Retinal pigment epithelial cell (primary cell): ENCODE measurements at regions not wholly inside any gene's neighbourhood (a gene's known extent, or its start where the extent isn't known, plus 50 kb on each side); places are given as distances from the start of the nearest gene placed in this dataset.

Source experiments
- DNase-seq: peaks from one replicate; pipeline ENCODE4 v3.0.0-alpha.2; 2010; ENCODE audit warnings: low read depth
- H3K4me3 ChIP-seq: 2 replicates; pipeline ENCODE4 v1.5.1; 2011; ENCODE audit warnings: mild to moderate bottlenecking, low read length, control low read depth, moderate library complexity
- TF ChIP-seq, protein P1 (sequence below): conservative IDR thresholded peaks from 2 replicates; pipeline ENCODE4 v1.5.1; 2011; ENCODE audit warnings: low read depth, low read length, control low read depth, inconsistent platforms

- TF ChIP-seq, protein P1, sequence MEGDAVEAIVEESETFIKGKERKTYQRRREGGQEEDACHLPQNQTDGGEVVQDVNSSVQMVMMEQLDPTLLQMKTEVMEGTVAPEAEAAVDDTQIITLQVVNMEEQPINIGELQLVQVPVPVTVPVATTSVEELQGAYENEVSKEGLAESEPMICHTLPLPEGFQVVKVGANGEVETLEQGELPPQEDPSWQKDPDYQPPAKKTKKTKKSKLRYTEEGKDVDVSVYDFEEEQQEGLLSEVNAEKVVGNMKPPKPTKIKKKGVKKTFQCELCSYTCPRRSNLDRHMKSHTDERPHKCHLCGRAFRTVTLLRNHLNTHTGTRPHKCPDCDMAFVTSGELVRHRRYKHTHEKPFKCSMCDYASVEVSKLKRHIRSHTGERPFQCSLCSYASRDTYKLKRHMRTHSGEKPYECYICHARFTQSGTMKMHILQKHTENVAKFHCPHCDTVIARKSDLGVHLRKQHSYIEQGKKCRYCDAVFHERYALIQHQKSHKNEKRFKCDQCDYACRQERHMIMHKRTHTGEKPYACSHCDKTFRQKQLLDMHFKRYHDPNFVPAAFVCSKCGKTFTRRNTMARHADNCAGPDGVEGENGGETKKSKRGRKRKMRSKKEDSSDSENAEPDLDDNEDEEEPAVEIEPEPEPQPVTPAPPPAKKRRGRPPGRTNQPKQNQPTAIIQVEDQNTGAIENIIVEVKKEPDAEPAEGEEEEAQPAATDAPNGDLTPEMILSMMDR: no peak
- no peak overlapping the region for H3K4me3 ChIP-seq
- no peak for DNase-seq
Observed at GRCh38 chr12:91529829-91530228, 347.2 kb upstream of the DCN start.

- DNase-seq: no peak
- TF ChIP-seq, protein P1: no peak
- no peak overlapping the region for H3K4me3 ChIP-seq
Observed at GRCh38 chr12:91523831-91524230, 341.2 kb upstream of the DCN start.

- DNase-seq: no peak
- no peak overlapping the region for H3K4me3 ChIP-seq
- TF ChIP-seq, protein P1: no peak
Observed at GRCh38 chr12:91516695-91517047, 334.1 kb upstream of the DCN start.

DNA sequence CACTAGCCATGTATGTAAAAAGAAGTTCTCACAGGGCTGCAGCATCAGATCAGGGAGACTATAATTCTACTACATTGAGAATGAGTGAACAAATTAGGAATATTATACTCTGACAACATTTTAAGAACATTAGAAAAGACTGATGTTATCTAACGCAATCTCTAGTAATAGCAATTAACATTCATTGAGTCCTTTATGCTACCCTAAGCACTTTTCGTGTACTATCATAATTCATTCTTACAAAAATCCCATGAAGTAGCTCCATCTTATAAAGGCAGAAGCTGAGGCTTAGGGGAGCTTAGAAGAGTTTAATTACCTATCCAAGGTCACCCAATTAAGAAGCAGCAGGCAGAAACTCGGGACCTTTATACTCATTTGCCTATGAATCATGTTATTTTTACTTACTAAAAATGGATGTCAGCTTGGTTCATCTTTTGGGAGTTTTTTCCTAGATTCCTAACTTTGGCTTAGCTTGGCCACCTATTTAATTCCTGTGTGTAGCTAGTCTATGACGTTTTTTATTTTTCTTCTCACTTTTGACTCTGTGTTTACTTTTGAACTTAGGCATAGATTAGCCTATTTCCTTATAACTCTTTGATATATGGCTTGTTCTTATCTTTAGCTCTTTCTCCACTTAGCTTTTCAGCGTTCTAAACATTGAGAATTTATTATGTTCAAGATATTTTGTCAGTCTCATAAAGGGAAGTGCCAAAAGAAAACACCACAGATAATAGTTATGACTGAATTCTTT lies 333.5 kb upstream of the DCN start:
- no peak for DNase-seq
- no peak overlapping the region for H3K4me3 ChIP-seq
- TF ChIP-seq, protein P1: no peak

GRCh38 chr12:91513313-91513712 lies 330.7 kb upstream of the DCN start:
- no peak overlapping the region for H3K4me3 ChIP-seq
- TF ChIP-seq, protein P1: no peak
- no peak for DNase-seq

- TF ChIP-seq, protein P1: no peak
Observed at GRCh38 chr12:91511795-91512420, 329.3 kb upstream of the DCN start.

DNA sequence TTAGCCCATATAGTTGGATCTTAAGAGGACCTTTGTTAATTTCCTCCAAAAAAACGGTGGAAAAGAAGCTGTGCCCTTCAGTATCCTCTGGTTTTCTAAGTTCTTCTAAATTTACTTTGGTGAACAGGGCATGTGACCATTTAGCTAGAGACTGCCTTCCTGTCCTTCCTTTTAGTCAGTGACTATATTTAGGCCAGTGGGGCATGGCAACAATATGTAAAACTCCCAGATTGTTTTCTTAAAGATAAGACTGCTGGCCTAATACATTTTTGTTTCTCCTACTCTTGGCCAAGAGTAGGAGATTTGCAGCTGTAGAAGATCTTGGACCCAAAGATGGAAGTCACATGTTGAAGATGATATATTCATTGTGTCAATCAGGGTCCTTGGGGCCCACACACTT lies 325.1 kb upstream of the DCN start:
- TF ChIP-seq, protein P1: no peak
- H3K4me3 ChIP-seq: no peak overlapping the region
- no peak for DNase-seq

More at GRCh38 chr12:91511795-91512420, 329.3 kb upstream of the DCN start:
- no peak overlapping the region for H3K4me3 ChIP-seq
- DNase-seq: no peak
